OCI-LY1 (cell line): ENCODE measurements at regions not wholly inside any gene's neighbourhood (a gene's known extent, or its start where the extent isn't known, plus 50 kb on each side); places are given as distances from the start of the nearest gene placed in this dataset.

Experiments
- EZH2 ChIP-seq: fragments of 200-600 bp; sonication (generic), shearing (Covaris generic); IDR thresholded peaks from 2 replicates; pipeline ENCODE4 v1.8.0; 2017; ENCODE audit warnings: borderline replicate concordance, mixed run types, mild to moderate bottlenecking, antibody characterized with exemption, low read length, moderate library complexity, mixed read lengths
- TF ChIP-seq, protein P1 (sequence below): fragments of 200-600 bp; sonication (generic), shearing (Covaris generic); IDR thresholded peaks from 2 replicates; pipeline ENCODE4 v1.5.1; 2017; ENCODE audit warnings: mild to moderate bottlenecking, antibody characterized with exemption, low read length, moderate library complexity, mixed read lengths

DNA sequence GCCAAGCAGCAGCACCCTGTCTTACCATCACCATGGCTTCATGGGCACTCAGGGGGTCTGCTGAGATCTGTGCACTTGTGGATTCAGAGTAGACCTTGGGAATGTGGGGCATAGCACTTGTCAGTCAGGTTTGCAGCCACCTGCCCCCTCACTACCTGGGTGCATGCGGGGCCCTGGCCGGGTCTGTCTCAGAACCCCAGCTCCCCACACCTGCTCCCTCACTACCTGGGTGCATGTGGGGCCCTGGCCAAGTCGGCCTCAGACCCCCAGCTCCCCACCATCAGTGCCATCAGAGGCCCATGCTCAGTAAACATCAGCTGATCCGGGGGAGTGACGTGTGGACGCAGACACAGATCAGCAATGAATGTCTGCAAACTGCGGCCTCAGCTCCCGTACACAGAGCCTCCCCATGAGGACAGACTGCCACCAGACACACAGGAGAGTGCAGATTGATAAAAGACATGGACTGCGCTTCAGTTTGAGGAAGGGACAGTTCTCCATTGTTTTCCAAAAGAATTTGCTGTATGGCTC is 205.1 kb downstream of the GLI2 start:
- TF ChIP-seq, protein P1, sequence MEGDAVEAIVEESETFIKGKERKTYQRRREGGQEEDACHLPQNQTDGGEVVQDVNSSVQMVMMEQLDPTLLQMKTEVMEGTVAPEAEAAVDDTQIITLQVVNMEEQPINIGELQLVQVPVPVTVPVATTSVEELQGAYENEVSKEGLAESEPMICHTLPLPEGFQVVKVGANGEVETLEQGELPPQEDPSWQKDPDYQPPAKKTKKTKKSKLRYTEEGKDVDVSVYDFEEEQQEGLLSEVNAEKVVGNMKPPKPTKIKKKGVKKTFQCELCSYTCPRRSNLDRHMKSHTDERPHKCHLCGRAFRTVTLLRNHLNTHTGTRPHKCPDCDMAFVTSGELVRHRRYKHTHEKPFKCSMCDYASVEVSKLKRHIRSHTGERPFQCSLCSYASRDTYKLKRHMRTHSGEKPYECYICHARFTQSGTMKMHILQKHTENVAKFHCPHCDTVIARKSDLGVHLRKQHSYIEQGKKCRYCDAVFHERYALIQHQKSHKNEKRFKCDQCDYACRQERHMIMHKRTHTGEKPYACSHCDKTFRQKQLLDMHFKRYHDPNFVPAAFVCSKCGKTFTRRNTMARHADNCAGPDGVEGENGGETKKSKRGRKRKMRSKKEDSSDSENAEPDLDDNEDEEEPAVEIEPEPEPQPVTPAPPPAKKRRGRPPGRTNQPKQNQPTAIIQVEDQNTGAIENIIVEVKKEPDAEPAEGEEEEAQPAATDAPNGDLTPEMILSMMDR, result no peak
- no peak for TF ChIP-seq EZH2
